Astrocyte (in vitro differentiated cells and primary cell): ENCODE measurements at regions not wholly inside any gene's neighbourhood (a gene's known extent, or its start where the extent isn't known, plus 50 kb on each side); places are given as distances from the start of the nearest gene placed in this dataset.

ENCODE experiments used
- DNase-seq: peaks from one replicate; pipeline ENCODE4 v3.0.0-alpha.2; 2010; ENCODE audit warnings: low read depth
- FAIRE-seq: peaks from 2 replicates; lab custom pipeline; 2011; peaks lifted over from hg19 to GRCh38; lab: Jason Lieb, UNC
- H2AFZ ChIP-seq: 2 replicates; pipeline ENCODE4 v1.6.0; 2012; ENCODE audit warnings: low read depth, low read length, inconsistent platforms
- H3K27ac ChIP-seq: 2 replicates; pipeline ENCODE4 v1.5.1; 2011; ENCODE audit warnings: low read depth, low read length, inconsistent platforms
- H3K27me3 ChIP-seq: 2 replicates; pipeline ENCODE4 v1.6.0; 2011; ENCODE audit warnings: low read length, inconsistent platforms; ENCODE audit not compliant: insufficient read depth
- H3K36me3 ChIP-seq: 2 replicates; pipeline ENCODE4 v1.5.1; 2011; ENCODE audit warnings: low read length, inconsistent platforms; ENCODE audit not compliant: insufficient read depth
- H3K4me1 ChIP-seq: 2 replicates; pipeline ENCODE4 v1.5.1; 2011; ENCODE audit warnings: low read length, inconsistent platforms; ENCODE audit not compliant: insufficient read depth
- H3K4me2 ChIP-seq: 2 replicates; pipeline ENCODE4 v1.6.0; 2012; ENCODE audit warnings: low read length, inconsistent platforms
- H3K4me3 ChIP-seq: 2 replicates; pipeline ENCODE4 v1.5.1; 2011; ENCODE audit warnings: low read depth, mild to moderate bottlenecking, low read length, inconsistent platforms; ENCODE audit not compliant: insufficient read depth
- H3K79me2 ChIP-seq: 2 replicates; pipeline ENCODE4 v1.6.0; 2012; ENCODE audit warnings: mild to moderate bottlenecking, low read length, inconsistent platforms; ENCODE audit not compliant: insufficient read depth
- H3K9ac ChIP-seq: 2 replicates; pipeline ENCODE4 v1.6.0; 2012; ENCODE audit warnings: mild to moderate bottlenecking, low read length, inconsistent platforms
- H3K9me3 ChIP-seq: 2 replicates; pipeline ENCODE4 v1.5.1; 2012; ENCODE audit warnings: low read depth, mild to moderate bottlenecking, low read length, inconsistent platforms; ENCODE audit not compliant: insufficient read depth
- H4K20me1 ChIP-seq: 2 replicates; pipeline ENCODE4 v1.6.0; 2012; ENCODE audit warnings: low read length, inconsistent platforms; ENCODE audit not compliant: insufficient read depth
- H3K27ac Mint-ChIP-seq: one replicate; pipeline ENCODE4 v1.8.0; 2021; ENCODE audit warnings: mild to moderate bottlenecking, mixed read lengths; ENCODE audit not compliant: unreplicated experiment
- H3K27me3 Mint-ChIP-seq: one replicate; pipeline ENCODE4 v1.8.0; 2021; ENCODE audit warnings: low read depth, mixed read lengths; ENCODE audit not compliant: unreplicated experiment
- H3K36me3 Mint-ChIP-seq: one replicate; pipeline ENCODE4 v1.8.0; 2021; ENCODE audit warnings: low read depth, mixed read lengths; ENCODE audit not compliant: unreplicated experiment
- H3K4me1 Mint-ChIP-seq: one replicate; pipeline ENCODE4 v1.8.0; 2021; ENCODE audit warnings: low read depth, mixed read lengths; ENCODE audit not compliant: unreplicated experiment
- H3K4me3 Mint-ChIP-seq: one replicate; pipeline ENCODE4 v1.8.0; 2021; ENCODE audit warnings: mild to moderate bottlenecking, moderate library complexity, mixed read lengths; ENCODE audit not compliant: unreplicated experiment
- H3K9me3 Mint-ChIP-seq: one replicate; pipeline ENCODE4 v1.8.0; 2021; ENCODE audit warnings: mild to moderate bottlenecking, mixed read lengths; ENCODE audit not compliant: unreplicated experiment
- CTCF ChIP-seq: IDR thresholded peaks from 2 replicates; pipeline ENCODE4 v1.5.1; 2011; ENCODE audit warnings: low read depth, mild to moderate bottlenecking, inconsistent platforms, low read length, moderate library complexity; ENCODE audit not compliant: insufficient read depth
- EZH2 ChIP-seq: IDR thresholded peaks from 2 replicates; pipeline ENCODE4 v1.6.1; 2012; ENCODE audit warnings: mild to moderate bottlenecking, low read length, inconsistent platforms; ENCODE audit not compliant: insufficient read depth

- no peaks in the 10 kb centered on the region for H3K4me1 ChIP-seq
These were observed 834.3 kb downstream of the LRRTM4 start for GRCh38 chr2:76687923-76688322.

GRCh38 chr2:76684756-76685155 is 837.4 kb downstream of the LRRTM4 start:
- H3K9me3 Mint-ChIP-seq, result peaks cover 3% of the 10 kb centered on the region
- Histone ChIP-seq H2AFZ (no peak overlapping the region), H3K27me3 (no peaks in the 10 kb centered on the region), H4K20me1 (no peaks in the 10 kb centered on the region), H3K27ac (no peak overlapping the region), H3K4me1 (no peaks in the 10 kb centered on the region), H3K79me2 (no peaks in the 10 kb centered on the region), H3K36me3 (no peaks in the 10 kb centered on the region), H3K9me3 (no peaks in the 10 kb centered on the region), H3K4me3 (no peak overlapping the region), H3K4me2 (no peak overlapping the region), H3K9ac (no peak overlapping the region)
- no peaks in the 10 kb centered on the region for H3K4me1 Mint-ChIP-seq
- H3K27ac Mint-ChIP-seq, result no peak overlapping the region
- H3K4me3 Mint-ChIP-seq, result no peak overlapping the region
- no peak for TF ChIP-seq CTCF
- no peak for TF ChIP-seq EZH2
- no peaks in the 10 kb centered on the region for H3K36me3 Mint-ChIP-seq
- FAIRE-seq (no peak), DNase-seq (no peak)
- H3K27me3 Mint-ChIP-seq, result no peaks in the 10 kb centered on the region

More at GRCh38 chr2:76687923-76688322, 834.3 kb downstream of the LRRTM4 start:
- H3K4me3 Mint-ChIP-seq, result no peak overlapping the region
- Histone ChIP-seq H2AFZ (no peak overlapping the region), H3K9me3 (no peaks in the 10 kb centered on the region), H3K4me3 (no peak overlapping the region), H4K20me1 (no peaks in the 10 kb centered on the region), H3K27ac (no peak overlapping the region), H3K9ac (no peak overlapping the region), H3K79me2 (no peaks in the 10 kb centered on the region), H3K27me3 (no peaks in the 10 kb centered on the region), H3K36me3 (no peaks in the 10 kb centered on the region), H3K4me2 (no peak overlapping the region)
- H3K27ac Mint-ChIP-seq, result no peak overlapping the region
- H3K27me3 Mint-ChIP-seq, result no peaks in the 10 kb centered on the region
- no peaks in the 10 kb centered on the region for H3K9me3 Mint-ChIP-seq
- FAIRE-seq (no peak), DNase-seq (no peak)
- H3K4me1 Mint-ChIP-seq, result no peaks in the 10 kb centered on the region
- TF ChIP-seq CTCF (no peak), EZH2 (no peak)
- H3K36me3 Mint-ChIP-seq, result no peaks in the 10 kb centered on the region

- no peaks in the 10 kb centered on the region for H4K20me1 ChIP-seq
- no peak overlapping the region for H3K4me3 ChIP-seq
- no peak overlapping the region for H3K9ac ChIP-seq
- Mint-ChIP-seq H3K27ac (no peak overlapping the region), H3K9me3 (peaks cover 3% of the 10 kb centered on the region), H3K4me1 (peaks cover 7% of the 10 kb centered on the region), H3K4me3 (no peak overlapping the region), H3K27me3 (no peaks in the 10 kb centered on the region), H3K36me3 (no peaks in the 10 kb centered on the region)
- H3K27ac ChIP-seq, result no peak overlapping the region
- FAIRE-seq, result no peak
- TF ChIP-seq CTCF (no peak), EZH2 (no peak)
- DNase-seq, result no peak
- H3K4me1 ChIP-seq, result no peaks in the 10 kb centered on the region
- H3K36me3 ChIP-seq, result no peaks in the 10 kb centered on the region
- no peak overlapping the region for H3K4me2 ChIP-seq
- no peak overlapping the region for H2AFZ ChIP-seq
- H3K9me3 ChIP-seq, result no peaks in the 10 kb centered on the region
- no peaks in the 10 kb centered on the region for H3K27me3 ChIP-seq
- no peaks in the 10 kb centered on the region for H3K79me2 ChIP-seq
These were observed 843.2 kb downstream of the LRRTM4 start for GRCh38 chr2:76679025-76679396.
